Non-pigmented ciliary epithelial cell (primary cell): ENCODE measurements at regions not wholly inside any gene's neighbourhood (a gene's known extent, or its start where the extent isn't known, plus 50 kb on each side); places are given as distances from the start of the nearest gene placed in this dataset.
"Not testable (repeated sequence)": the region's sequence is repeated elsewhere in the genome, so short reads cannot be mapped to it uniquely, and the experiment has no call there.

Experiments
- DNase-seq: peaks from one replicate; pipeline ENCODE4 v3.0.0-alpha.2; 2010; ENCODE audit warnings: low read depth

- no peak for DNase-seq
These were observed 182.1 kb upstream of the ITGA1 start for GRCh38 chr5:52605317-52606313.

GRCh38 chr5:52607227-52607824 is 180.4 kb upstream of the ITGA1 start:
- no peak for DNase-seq

GRCh38 chr5:52620315-52620714 is 167.4 kb upstream of the ITGA1 start:
- no peak for DNase-seq

GRCh38 chr5:52623291-52623690 is 164.4 kb upstream of the ITGA1 start:
- DNase-seq = no peak

- DNase-seq = no peak
These were observed 163.4 kb upstream of the ITGA1 start for GRCh38 chr5:52624291-52624690.

GRCh38 chr5:52626312-52626711 is 161.4 kb upstream of the ITGA1 start:
- no peak for DNase-seq

- DNase-seq = no peak
These were observed 160.0 kb upstream of the ITGA1 start for GRCh38 chr5:52627740-52628139.

GRCh38 chr5:52632281-52632680 is 155.4 kb upstream of the ITGA1 start:
- no peak for DNase-seq

GRCh38 chr5:52634171-52634570 is 153.5 kb upstream of the ITGA1 start:
- not testable (repeated sequence) for DNase-seq

GRCh38 chr5:52638732-52639131 is 149.0 kb upstream of the ITGA1 start:
- DNase-seq = no peak

- no peak for DNase-seq
These were observed 139.0 kb upstream of the ITGA1 start for GRCh38 chr5:52648726-52649125.

- DNase-seq = no peak
These were observed 132.6 kb upstream of the ITGA1 start for GRCh38 chr5:52655163-52655562.

GRCh38 chr5:52656569-52657246 is 131.0 kb upstream of the ITGA1 start:
- no peak for DNase-seq

- DNase-seq = no peak
These were observed 130.5 kb upstream of the ITGA1 start for GRCh38 chr5:52657247-52657645.

- DNase-seq = no peak
These were observed 129.5 kb upstream of the ITGA1 start for GRCh38 chr5:52658246-52658645.

- no peak for DNase-seq
These were observed 127.1 kb upstream of the ITGA1 start for GRCh38 chr5:52660621-52661020.

- no peak for DNase-seq
These were observed 125.7 kb upstream of the ITGA1 start for GRCh38 chr5:52661903-52662595.

GRCh38 chr5:52665559-52665958 is 122.2 kb upstream of the ITGA1 start:
- DNase-seq = no peak

GRCh38 chr5:52668139-52668538 is 119.6 kb upstream of the ITGA1 start:
- DNase-seq = no peak

GRCh38 chr5:52668544-52669185 is 119.1 kb upstream of the ITGA1 start:
- DNase-seq = no peak

- no peak for DNase-seq
These were observed 115.3 kb upstream of the ITGA1 start for GRCh38 chr5:52672459-52672858.

GRCh38 chr5:52673495-52673894 is 114.2 kb upstream of the ITGA1 start:
- DNase-seq = no peak
